Astrocyte (in vitro differentiated cells and primary cell): ENCODE measurements at regions not wholly inside any gene's neighbourhood (a gene's known extent, or its start where the extent isn't known, plus 50 kb on each side); places are given as distances from the start of the nearest gene placed in this dataset.

ENCODE experiments used
- DNase-seq: peaks from one replicate; pipeline ENCODE4 v3.0.0-alpha.2; 2010; ENCODE audit warnings: low read depth
- FAIRE-seq: peaks from 2 replicates; lab custom pipeline; 2011; peaks lifted over from hg19 to GRCh38; lab: Jason Lieb, UNC
- H2AFZ ChIP-seq: 2 replicates; pipeline ENCODE4 v1.6.0; 2012; ENCODE audit warnings: low read depth, low read length, inconsistent platforms
- H3K27ac ChIP-seq: 2 replicates; pipeline ENCODE4 v1.5.1; 2011; ENCODE audit warnings: low read depth, low read length, inconsistent platforms
- H3K27me3 ChIP-seq: 2 replicates; pipeline ENCODE4 v1.6.0; 2011; ENCODE audit warnings: low read length, inconsistent platforms; ENCODE audit not compliant: insufficient read depth
- H3K36me3 ChIP-seq: 2 replicates; pipeline ENCODE4 v1.5.1; 2011; ENCODE audit warnings: low read length, inconsistent platforms; ENCODE audit not compliant: insufficient read depth
- H3K4me1 ChIP-seq: 2 replicates; pipeline ENCODE4 v1.5.1; 2011; ENCODE audit warnings: low read length, inconsistent platforms; ENCODE audit not compliant: insufficient read depth
- H3K4me2 ChIP-seq: 2 replicates; pipeline ENCODE4 v1.6.0; 2012; ENCODE audit warnings: low read length, inconsistent platforms
- H3K4me3 ChIP-seq: 2 replicates; pipeline ENCODE4 v1.5.1; 2011; ENCODE audit warnings: low read depth, mild to moderate bottlenecking, low read length, inconsistent platforms; ENCODE audit not compliant: insufficient read depth
- H3K79me2 ChIP-seq: 2 replicates; pipeline ENCODE4 v1.6.0; 2012; ENCODE audit warnings: mild to moderate bottlenecking, low read length, inconsistent platforms; ENCODE audit not compliant: insufficient read depth
- H3K9ac ChIP-seq: 2 replicates; pipeline ENCODE4 v1.6.0; 2012; ENCODE audit warnings: mild to moderate bottlenecking, low read length, inconsistent platforms
- H3K9me3 ChIP-seq: 2 replicates; pipeline ENCODE4 v1.5.1; 2012; ENCODE audit warnings: low read depth, mild to moderate bottlenecking, low read length, inconsistent platforms; ENCODE audit not compliant: insufficient read depth
- H4K20me1 ChIP-seq: 2 replicates; pipeline ENCODE4 v1.6.0; 2012; ENCODE audit warnings: low read length, inconsistent platforms; ENCODE audit not compliant: insufficient read depth
- H3K27ac Mint-ChIP-seq: one replicate; pipeline ENCODE4 v1.8.0; 2021; ENCODE audit warnings: mild to moderate bottlenecking, mixed read lengths; ENCODE audit not compliant: unreplicated experiment
- H3K27me3 Mint-ChIP-seq: one replicate; pipeline ENCODE4 v1.8.0; 2021; ENCODE audit warnings: low read depth, mixed read lengths; ENCODE audit not compliant: unreplicated experiment
- H3K36me3 Mint-ChIP-seq: one replicate; pipeline ENCODE4 v1.8.0; 2021; ENCODE audit warnings: low read depth, mixed read lengths; ENCODE audit not compliant: unreplicated experiment
- H3K4me1 Mint-ChIP-seq: one replicate; pipeline ENCODE4 v1.8.0; 2021; ENCODE audit warnings: low read depth, mixed read lengths; ENCODE audit not compliant: unreplicated experiment
- H3K4me3 Mint-ChIP-seq: one replicate; pipeline ENCODE4 v1.8.0; 2021; ENCODE audit warnings: mild to moderate bottlenecking, moderate library complexity, mixed read lengths; ENCODE audit not compliant: unreplicated experiment
- H3K9me3 Mint-ChIP-seq: one replicate; pipeline ENCODE4 v1.8.0; 2021; ENCODE audit warnings: mild to moderate bottlenecking, mixed read lengths; ENCODE audit not compliant: unreplicated experiment
- EZH2 ChIP-seq: IDR thresholded peaks from 2 replicates; pipeline ENCODE4 v1.6.1; 2012; ENCODE audit warnings: mild to moderate bottlenecking, low read length, inconsistent platforms; ENCODE audit not compliant: insufficient read depth
- TF ChIP-seq, protein P1 (sequence below): IDR thresholded peaks from 2 replicates; pipeline ENCODE4 v1.5.1; 2011; ENCODE audit warnings: low read depth, mild to moderate bottlenecking, inconsistent platforms, low read length, moderate library complexity; ENCODE audit not compliant: insufficient read depth

GRCh38 chr1:73821520-73821919, 376.5 kb downstream of the LRRIQ3 start:
- H3K4me2 ChIP-seq: no peak overlapping the region
- H3K4me1 ChIP-seq: no peaks in the 10 kb centered on the region
- Mint-ChIP-seq H3K9me3 (no peaks in the 10 kb centered on the region), H3K4me1 (peaks cover 8% of the 10 kb centered on the region), H3K27me3 (no peaks in the 10 kb centered on the region), H3K27ac (no peak overlapping the region), H3K36me3 (no peaks in the 10 kb centered on the region), H3K4me3 (no peak overlapping the region)
- no peak for TF ChIP-seq EZH2
- TF ChIP-seq, protein P1, sequence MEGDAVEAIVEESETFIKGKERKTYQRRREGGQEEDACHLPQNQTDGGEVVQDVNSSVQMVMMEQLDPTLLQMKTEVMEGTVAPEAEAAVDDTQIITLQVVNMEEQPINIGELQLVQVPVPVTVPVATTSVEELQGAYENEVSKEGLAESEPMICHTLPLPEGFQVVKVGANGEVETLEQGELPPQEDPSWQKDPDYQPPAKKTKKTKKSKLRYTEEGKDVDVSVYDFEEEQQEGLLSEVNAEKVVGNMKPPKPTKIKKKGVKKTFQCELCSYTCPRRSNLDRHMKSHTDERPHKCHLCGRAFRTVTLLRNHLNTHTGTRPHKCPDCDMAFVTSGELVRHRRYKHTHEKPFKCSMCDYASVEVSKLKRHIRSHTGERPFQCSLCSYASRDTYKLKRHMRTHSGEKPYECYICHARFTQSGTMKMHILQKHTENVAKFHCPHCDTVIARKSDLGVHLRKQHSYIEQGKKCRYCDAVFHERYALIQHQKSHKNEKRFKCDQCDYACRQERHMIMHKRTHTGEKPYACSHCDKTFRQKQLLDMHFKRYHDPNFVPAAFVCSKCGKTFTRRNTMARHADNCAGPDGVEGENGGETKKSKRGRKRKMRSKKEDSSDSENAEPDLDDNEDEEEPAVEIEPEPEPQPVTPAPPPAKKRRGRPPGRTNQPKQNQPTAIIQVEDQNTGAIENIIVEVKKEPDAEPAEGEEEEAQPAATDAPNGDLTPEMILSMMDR: no peak
- FAIRE-seq (no peak), DNase-seq (no peak)
- H3K9ac ChIP-seq: no peak overlapping the region
- H3K36me3 ChIP-seq: no peaks in the 10 kb centered on the region
- no peaks in the 10 kb centered on the region for H3K79me2 ChIP-seq
- no peak overlapping the region for H3K4me3 ChIP-seq
- no peaks in the 10 kb centered on the region for H3K27me3 ChIP-seq
- no peaks in the 10 kb centered on the region for H3K9me3 ChIP-seq
- no peak overlapping the region for H2AFZ ChIP-seq
- H3K27ac ChIP-seq: no peak overlapping the region
- no peaks in the 10 kb centered on the region for H4K20me1 ChIP-seq

DNA sequence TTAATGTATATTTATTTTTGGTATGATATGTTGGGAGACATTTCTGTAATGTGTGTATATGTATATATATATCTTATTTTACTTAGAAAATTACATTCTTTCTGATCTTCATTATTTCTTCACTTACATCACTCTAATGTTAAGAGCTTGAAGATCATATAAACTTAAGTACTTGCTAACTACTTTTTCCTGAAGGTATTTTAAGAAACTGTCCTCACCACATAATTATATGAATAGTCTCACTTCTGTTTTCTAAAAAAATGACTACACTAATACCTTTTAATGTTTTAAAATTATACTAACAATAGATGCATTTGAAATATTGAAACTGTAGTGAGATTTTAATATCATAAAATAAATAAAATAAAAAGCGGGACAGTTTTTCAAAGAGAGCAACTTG, 377.1 kb downstream of the LRRIQ3 start:
- no peak overlapping the region for H3K4me3 Mint-ChIP-seq
- no peaks in the 10 kb centered on the region for H3K9me3 Mint-ChIP-seq
- DNase-seq (no peak), FAIRE-seq (no peak)
- H3K27me3 ChIP-seq: no peaks in the 10 kb centered on the region
- no peak overlapping the region for H2AFZ ChIP-seq
- peaks cover 6% of the 10 kb centered on the region for H3K4me1 Mint-ChIP-seq
- H3K4me1 ChIP-seq: no peaks in the 10 kb centered on the region
- no peak overlapping the region for H3K4me2 ChIP-seq
- H3K4me3 ChIP-seq: no peak overlapping the region
- H3K9me3 ChIP-seq: no peaks in the 10 kb centered on the region
- H3K36me3 ChIP-seq: no peaks in the 10 kb centered on the region
- no peak for TF ChIP-seq EZH2
- TF ChIP-seq, protein P1: no peak
- H3K36me3 Mint-ChIP-seq: no peaks in the 10 kb centered on the region
- H3K27ac Mint-ChIP-seq: no peak overlapping the region
- H3K79me2 ChIP-seq: no peaks in the 10 kb centered on the region
- H3K27me3 Mint-ChIP-seq: no peaks in the 10 kb centered on the region
- no peak overlapping the region for H3K27ac ChIP-seq
- no peaks in the 10 kb centered on the region for H4K20me1 ChIP-seq
- no peak overlapping the region for H3K9ac ChIP-seq

DNA sequence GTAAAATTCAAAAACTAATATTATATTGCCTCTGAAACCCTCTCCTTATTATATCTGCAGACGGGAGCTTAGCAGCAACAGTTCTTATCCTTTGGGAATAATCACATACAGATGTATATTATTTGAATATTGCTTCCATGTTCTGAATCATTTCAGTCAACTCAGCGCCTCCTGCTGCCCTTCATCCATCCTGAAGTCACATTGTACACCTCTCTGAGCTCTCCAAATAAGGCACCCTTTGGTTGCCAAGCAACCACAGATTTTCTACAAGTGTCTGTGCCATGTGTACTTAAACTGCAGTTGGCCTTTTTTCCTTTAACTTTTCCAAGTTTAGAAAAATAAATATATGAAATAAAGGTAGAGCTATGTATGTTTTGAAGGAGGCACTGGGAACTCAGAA, 384.3 kb downstream of the LRRIQ3 start:
- no peak overlapping the region for H3K4me3 ChIP-seq
- H4K20me1 ChIP-seq: no peaks in the 10 kb centered on the region
- no peaks in the 10 kb centered on the region for H3K27me3 ChIP-seq
- no peak overlapping the region for H3K4me2 ChIP-seq
- H3K79me2 ChIP-seq: no peaks in the 10 kb centered on the region
- H2AFZ ChIP-seq: no peak overlapping the region
- no peaks in the 10 kb centered on the region for H3K9me3 ChIP-seq
- no peak overlapping the region for H3K27ac ChIP-seq
- Mint-ChIP-seq H3K36me3 (no peaks in the 10 kb centered on the region), H3K4me3 (no peak overlapping the region), H3K27me3 (no peaks in the 10 kb centered on the region), H3K9me3 (peaks cover 2% of the 10 kb centered on the region), H3K27ac (no peak overlapping the region), H3K4me1 (no peaks in the 10 kb centered on the region)
- H3K36me3 ChIP-seq: no peaks in the 10 kb centered on the region
- no peak overlapping the region for H3K9ac ChIP-seq
- DNase-seq: no peak
- TF ChIP-seq EZH2: no peak
- TF ChIP-seq, protein P1: no peak
- H3K4me1 ChIP-seq: no peaks in the 10 kb centered on the region
- no peak for FAIRE-seq
